ENCODE measurements at regions not wholly inside any gene's neighbourhood (a gene's known extent, or its start where the extent isn't known, plus 50 kb on each side); places are given as distances from the start of the nearest gene placed in this dataset.

- TF ChIP-seq CTCF (conservative IDR thresholded peaks at IDR 0.05; ENCODE audit: low read length), result no peak
- TF ChIP-seq EZH2phosphoT487 (IDR thresholded peaks at IDR 0.05; ENCODE audit: borderline replicate concordance, low read depth, low read length), result no peak
Observed at GRCh38 chr4:156521631-156522030, 450.0 kb downstream of the PDGFC start.

Data from OCI-LY7 (cell line).